Lung (tissue), 11 donors: ENCODE measurements at regions not wholly inside any gene's neighbourhood (a gene's known extent, or its start where the extent isn't known, plus 50 kb on each side); places are given as distances from the start of the nearest gene placed in this dataset.

Experiments
- ATAC-seq: fragments of 200-7000 bp; cut with Tn5 transposase; one replicate; pipeline ENCODE4 v1.9.1; 2020; ENCODE audit warnings: moderate number of reproducible peaks; ENCODE audit not compliant: insufficient read depth, low FRiP score
- DNase-seq, 3 donors: peaks; one replicate each; pipeline ENCODE4 v3.0.0-alpha.2; 2013 to 2017
- H3K27ac ChIP-seq, 2 donors: one replicate each; pipeline ENCODE4 v1.5.1; 2013; ENCODE audit warnings: mild to moderate bottlenecking in 2 of 2, moderate library complexity in 2 of 2, control low read depth in 1 of 2, inconsistent platforms in 1 of 2, low read depth in 1 of 2, low read length in 1 of 2
- H3K27me3 ChIP-seq, 3 donors: one replicate each; pipeline ENCODE4 v1.5.1; 2013; ENCODE audit warnings: low read length in 2 of 3; ENCODE audit not compliant: control insufficient read depth in 3 of 3, insufficient read depth in 3 of 3
- H3K36me3 ChIP-seq, 4 donors: one replicate each; pipeline ENCODE4 v1.5.1; 2013; ENCODE audit warnings: low read length in 4 of 4, mild to moderate bottlenecking in 1 of 4, moderate library complexity in 1 of 4; ENCODE audit not compliant: control insufficient read depth in 4 of 4, insufficient read depth in 4 of 4
- H3K4me1 ChIP-seq, 5 donors: one replicate each; pipeline ENCODE4 v1.5.1; 2013; ENCODE audit warnings: low read length in 5 of 5, mild to moderate bottlenecking in 2 of 5, moderate library complexity in 1 of 5; ENCODE audit not compliant: control insufficient read depth in 5 of 5, insufficient read depth in 5 of 5
- H3K4me3 ChIP-seq: one replicate; pipeline ENCODE4 v1.5.1; 2013; ENCODE audit warnings: mild to moderate bottlenecking, control low read depth, moderate library complexity
- H3K9ac ChIP-seq, 2 donors: one replicate each; pipeline ENCODE4 v1.5.1; 2013; ENCODE audit warnings: low read length in 2 of 2, control low read depth in 1 of 2; ENCODE audit not compliant: insufficient read depth in 1 of 2
- H3K9me3 ChIP-seq, 4 donors: one replicate each; pipeline ENCODE4 v1.5.1; 2013; ENCODE audit warnings: low read length in 3 of 4, mild to moderate bottlenecking in 1 of 4, moderate library complexity in 1 of 4; ENCODE audit not compliant: control insufficient read depth in 4 of 4, insufficient read depth in 3 of 4
- WGBS, 2 donors: extraction: QIAGEN DNeasy Blood & Tissue Kit; methylation state at CpG; one replicate each; pipeline ENCODE4 v1.1.7; 2013; 5-methylcytosine and 5-hydroxymethylcytosine counted together
- TF ChIP-seq, protein P1 (sequence below): IDR thresholded peaks from 2 replicates; pipeline ENCODE4 v1.5.1; 2012; ENCODE audit warnings: mild to moderate bottlenecking; ENCODE audit errors: control extremely low read depth, extremely low read depth
- donor health status: control.
- donor health status: control.
- donor health status: Bipolar disorder and iron deficiency.
- donor health status: healthy.
- donor health status: DM: yes; HTN: yes; CAD: no.

DNA sequence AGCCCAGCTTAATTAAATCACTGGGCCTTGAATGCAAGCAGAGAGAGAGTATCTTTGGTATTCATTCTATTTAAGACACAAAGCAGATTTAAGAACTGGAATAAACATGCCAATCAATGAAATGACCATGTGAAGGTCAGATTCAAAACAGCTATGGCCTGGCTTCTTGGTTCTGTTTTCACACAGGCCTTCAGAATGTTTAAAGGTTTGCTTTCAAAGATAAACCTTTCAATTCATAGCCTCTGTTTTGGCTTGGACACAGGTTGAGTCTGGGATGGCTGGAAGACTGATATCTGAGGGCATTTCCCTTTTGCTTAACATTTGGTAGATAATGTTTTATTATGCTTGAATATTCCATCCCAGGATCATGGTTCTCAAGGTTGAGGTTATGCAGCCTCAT, 244.4 kb upstream of the KBTBD8 start:
- Histone ChIP-seq H3K27ac (no peak overlapping the region), H3K4me1 (no peaks in the 10 kb centered on the region), H3K9me3 (peaks cover 0 to 2% (median 0%) of the 10 kb centered on the region in 4 donors), H3K9ac (no peak overlapping the region), H3K4me3 (no peak overlapping the region), H3K36me3 (no peaks in the 10 kb centered on the region), H3K27me3 (no peaks in the 10 kb centered on the region)
- no peak for DNase-seq
- no peak for ATAC-seq
- TF ChIP-seq, protein P1, sequence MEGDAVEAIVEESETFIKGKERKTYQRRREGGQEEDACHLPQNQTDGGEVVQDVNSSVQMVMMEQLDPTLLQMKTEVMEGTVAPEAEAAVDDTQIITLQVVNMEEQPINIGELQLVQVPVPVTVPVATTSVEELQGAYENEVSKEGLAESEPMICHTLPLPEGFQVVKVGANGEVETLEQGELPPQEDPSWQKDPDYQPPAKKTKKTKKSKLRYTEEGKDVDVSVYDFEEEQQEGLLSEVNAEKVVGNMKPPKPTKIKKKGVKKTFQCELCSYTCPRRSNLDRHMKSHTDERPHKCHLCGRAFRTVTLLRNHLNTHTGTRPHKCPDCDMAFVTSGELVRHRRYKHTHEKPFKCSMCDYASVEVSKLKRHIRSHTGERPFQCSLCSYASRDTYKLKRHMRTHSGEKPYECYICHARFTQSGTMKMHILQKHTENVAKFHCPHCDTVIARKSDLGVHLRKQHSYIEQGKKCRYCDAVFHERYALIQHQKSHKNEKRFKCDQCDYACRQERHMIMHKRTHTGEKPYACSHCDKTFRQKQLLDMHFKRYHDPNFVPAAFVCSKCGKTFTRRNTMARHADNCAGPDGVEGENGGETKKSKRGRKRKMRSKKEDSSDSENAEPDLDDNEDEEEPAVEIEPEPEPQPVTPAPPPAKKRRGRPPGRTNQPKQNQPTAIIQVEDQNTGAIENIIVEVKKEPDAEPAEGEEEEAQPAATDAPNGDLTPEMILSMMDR: no peak

DNA sequence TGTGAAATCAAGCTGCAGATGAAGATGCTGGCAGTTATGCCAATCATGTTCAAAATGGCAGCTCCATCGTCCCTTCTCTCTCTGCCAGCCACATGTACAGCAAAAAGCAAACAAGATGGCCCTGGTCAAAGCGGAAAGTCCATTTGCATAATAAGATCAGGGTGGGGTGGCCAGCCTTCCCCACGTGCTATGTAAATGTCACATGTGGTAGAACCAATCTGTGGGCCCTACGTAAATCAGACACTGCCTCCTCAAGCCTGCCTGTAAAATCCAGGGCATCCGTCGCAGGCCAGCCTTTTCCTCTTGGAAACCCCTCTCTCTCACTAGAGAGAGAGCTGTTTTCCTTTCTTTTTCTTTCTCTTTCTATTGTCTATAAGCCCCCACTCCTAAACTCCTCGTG, 243.5 kb upstream of the KBTBD8 start:
- no peak for DNase-seq

DNA sequence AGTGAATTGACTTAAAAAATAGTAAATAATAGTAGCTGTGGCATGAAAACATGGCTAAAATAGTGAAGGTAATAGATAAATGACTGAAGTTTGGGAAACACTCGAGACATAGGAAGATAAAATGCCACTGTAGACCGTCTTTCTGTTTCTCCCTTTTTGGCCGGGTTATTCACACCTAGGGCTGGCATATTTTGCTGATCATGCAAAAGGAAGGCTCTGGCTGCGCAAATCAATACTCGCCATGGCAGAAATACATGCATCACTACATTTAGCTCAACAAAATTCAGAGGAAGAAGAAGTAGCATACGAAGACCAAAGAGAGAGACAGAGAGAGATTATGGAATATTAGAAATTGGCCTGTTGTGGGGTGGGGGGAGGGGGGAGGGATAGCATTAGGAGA, 242.2 kb upstream of the KBTBD8 start:
- TF ChIP-seq, protein P1: no peak
- Histone ChIP-seq H3K4me1 (no peaks in the 10 kb centered on the region), H3K9me3 (peaks cover 0 to 2% (median 0%) of the 10 kb centered on the region in 4 donors), H3K4me3 (no peak overlapping the region), H3K27ac (no peak overlapping the region), H3K27me3 (no peaks in the 10 kb centered on the region), H3K9ac (no peak overlapping the region), H3K36me3 (no peaks in the 10 kb centered on the region)
- ATAC-seq (no peak), DNase-seq (no peak)
- 90 to 92% methylated on average over 6 of the region's 6 CpGs for WGBS, 2 donors

More for the DNA sequence above, 243.5 kb upstream of the KBTBD8 start:
- peaks cover 0 to 2% (median 0%) of the 10 kb centered on the region in 4 donors for H3K9me3 ChIP-seq
- no peaks in the 10 kb centered on the region for H3K27me3 ChIP-seq
- 90 to 92% methylated on average over 7 of the region's 7 CpGs for WGBS, 2 donors
- no peaks in the 10 kb centered on the region for H3K4me1 ChIP-seq
- no peak overlapping the region for H3K27ac ChIP-seq
- H3K4me3 ChIP-seq: no peak overlapping the region
- no peak overlapping the region for H3K9ac ChIP-seq
- no peaks in the 10 kb centered on the region for H3K36me3 ChIP-seq
- TF ChIP-seq, protein P1: no peak
- no peak for ATAC-seq

DNA sequence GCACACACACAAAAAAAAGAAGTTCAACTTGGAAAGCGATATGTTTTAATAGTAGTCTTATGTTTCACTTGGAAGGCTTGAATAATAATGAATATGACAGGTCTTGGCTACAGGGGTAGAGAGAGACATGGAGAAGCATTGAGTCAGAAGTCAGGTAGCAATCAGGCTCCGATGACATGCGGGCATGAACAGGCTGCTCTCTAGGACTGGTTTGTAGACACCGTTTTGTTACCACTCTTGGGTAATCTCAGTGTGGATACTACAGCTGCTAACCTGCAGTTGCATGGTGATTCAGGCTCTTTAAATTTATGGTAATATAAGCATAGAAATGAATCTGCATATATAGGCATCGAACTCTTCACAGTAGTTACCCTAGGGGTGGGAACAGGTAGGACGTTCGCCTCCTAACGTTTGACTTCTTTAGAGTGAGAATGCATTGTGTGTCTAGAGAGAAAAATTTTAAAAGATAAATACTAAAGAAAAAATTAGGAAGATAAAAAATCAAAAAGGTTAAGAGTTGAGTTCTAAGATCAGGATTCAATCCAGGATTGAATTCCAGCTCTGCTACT, 241.6 kb upstream of the KBTBD8 start:
- WGBS, 2 donors: 92 to 93% methylated on average over 8 of the region's 8 CpGs
- H3K27ac ChIP-seq: no peak overlapping the region
- ATAC-seq: no peak

More for the DNA sequence above, 241.6 kb upstream of the KBTBD8 start:
- H3K4me3 ChIP-seq: no peak overlapping the region
- H3K9me3 ChIP-seq: peaks cover 0 to 2% (median 0%) of the 10 kb centered on the region in 4 donors
- H3K4me1 ChIP-seq: no peaks in the 10 kb centered on the region
- no peak overlapping the region for H3K9ac ChIP-seq
- H3K36me3 ChIP-seq: no peaks in the 10 kb centered on the region
- TF ChIP-seq, protein P1: no peak
- DNase-seq: no peak
- no peaks in the 10 kb centered on the region for H3K27me3 ChIP-seq
